Neuronal stem cell (in vitro differentiated cells): ENCODE measurements at regions not wholly inside any gene's neighbourhood (a gene's known extent, or its start where the extent isn't known, plus 50 kb on each side); places are given as distances from the start of the nearest gene placed in this dataset.

Source experiments
- DNase-seq: peaks from one replicate; pipeline ENCODE4 v3.0.0-alpha.2; 2013; ENCODE audit warnings: low spot score
- H2AFZ ChIP-seq: one replicate; pipeline ENCODE4 v1.6.1; 2013; ENCODE audit warnings: mild to moderate bottlenecking, low read length, inconsistent platforms
- H2AK5ac ChIP-seq: 2 replicates; pipeline ENCODE4 v1.6.1; 2013; ENCODE audit warnings: low read depth, mild to moderate bottlenecking, inconsistent platforms, low read length, moderate library complexity, mixed read lengths
- H2BK120ac ChIP-seq: 2 replicates; pipeline ENCODE4 v1.6.1; 2013; ENCODE audit warnings: low read depth, mild to moderate bottlenecking, inconsistent platforms, low read length, moderate library complexity, mixed read lengths
- H2BK12ac ChIP-seq: one replicate; pipeline ENCODE4 v1.6.1; 2013; ENCODE audit warnings: low read length, inconsistent platforms
- H2BK15ac ChIP-seq: 2 replicates; pipeline ENCODE4 v1.6.1; 2013; ENCODE audit warnings: mild to moderate bottlenecking, low read length, inconsistent platforms, mixed read lengths
- H2BK5ac ChIP-seq: one replicate; pipeline ENCODE4 v1.6.1; 2013; ENCODE audit warnings: inconsistent platforms, mild to moderate bottlenecking, low read length, moderate library complexity
- H3K14ac ChIP-seq: one replicate; pipeline ENCODE4 v1.6.1; 2013; ENCODE audit warnings: low read length, inconsistent platforms
- H3K18ac ChIP-seq: 2 replicates; pipeline ENCODE4 v1.6.1; 2013; ENCODE audit warnings: low read length, inconsistent platforms
- H3K23ac ChIP-seq: 2 replicates; pipeline ENCODE4 v1.6.1; 2013; ENCODE audit warnings: low read depth, mild to moderate bottlenecking, mixed read lengths, low read length, inconsistent platforms; ENCODE audit not compliant: poor library complexity
- H3K27ac ChIP-seq: replicated peaks from 3 replicates; pipeline ENCODE4 v1.5.1; 2013; ENCODE audit warnings: low read length, inconsistent platforms
- H3K27me3 ChIP-seq, 3 experiments: 2 replicates each; pipeline ENCODE4 v1.6.1; 2013; ENCODE audit warnings: low read length in 3 of 3, mild to moderate bottlenecking in 2 of 3, inconsistent platforms in 1 of 3, low read depth in 1 of 3, mixed read lengths in 1 of 3, moderate library complexity in 1 of 3; ENCODE audit not compliant: control insufficient read depth in 3 of 3, insufficient read depth in 3 of 3
- H3K36me3 ChIP-seq, 2 donors: replicated peaks in 1 of 2; 2 replicates each; pipeline ENCODE4 v1.6.1; 2013; ENCODE audit warnings: low read length in 2 of 2; ENCODE audit not compliant: control insufficient read depth in 2 of 2, insufficient read depth in 2 of 2
- H3K4ac ChIP-seq: 2 replicates; pipeline ENCODE4 v1.6.1; 2013; ENCODE audit warnings: inconsistent platforms, mild to moderate bottlenecking, low read length, moderate library complexity
- H3K4me1 ChIP-seq, 2 donors: 1 replicate in 1 of 2; 2 replicates in 1 of 2; pipeline ENCODE4 v1.6.1; 2013; ENCODE audit warnings: low read length in 2 of 2, low read depth in 1 of 2; ENCODE audit not compliant: control insufficient read depth in 2 of 2, insufficient read depth in 1 of 2
- H3K4me2 ChIP-seq: one replicate; pipeline ENCODE4 v1.6.1; 2013; ENCODE audit warnings: mild to moderate bottlenecking, low read length, inconsistent platforms; ENCODE audit not compliant: insufficient read depth, poor library complexity, severe bottlenecking
- H3K4me3 ChIP-seq, 2 donors: 2 replicates each; pipeline ENCODE4 v1.5.1; 2013; ENCODE audit warnings: low read length in 2 of 2, mild to moderate bottlenecking in 2 of 2, inconsistent platforms in 1 of 2, moderate library complexity in 1 of 2
- H3K79me1 ChIP-seq: one replicate; pipeline ENCODE4 v1.6.1; 2013; ENCODE audit warnings: low read depth, mild to moderate bottlenecking, inconsistent platforms, low read length, moderate library complexity
- H3K9ac ChIP-seq: one replicate; pipeline ENCODE4 v1.6.1; 2013; ENCODE audit warnings: mild to moderate bottlenecking, low read depth, low read length, inconsistent platforms; ENCODE audit not compliant: poor library complexity
- H3K9me3 ChIP-seq, 2 donors: replicated peaks in 1 of 2; 2 replicates each; pipeline versions ENCODE3 to v1.6.1; 2013; ENCODE audit warnings: low read length in 2 of 2, mild to moderate bottlenecking in 2 of 2, inconsistent platforms in 1 of 2, low read depth in 1 of 2, mixed read lengths in 1 of 2, moderate library complexity in 1 of 2; ENCODE audit not compliant: control insufficient read depth in 2 of 2, insufficient read depth in 1 of 2
- H4K8ac ChIP-seq: one replicate; pipeline ENCODE4 v1.6.1; 2013; ENCODE audit warnings: low read depth, mild to moderate bottlenecking, inconsistent platforms, low read length, moderate library complexity
- H4K91ac ChIP-seq: one replicate; pipeline ENCODE4 v1.6.1; 2013; ENCODE audit warnings: low read length, low read depth, mild to moderate bottlenecking, inconsistent platforms; ENCODE audit not compliant: poor library complexity
- WGBS, 2 donors: extraction: QIAGEN DNeasy Blood & Tissue Kit; methylation state at CpG; one replicate each; pipeline ENCODE4 v1.1.7; 2013; ENCODE audit warnings: missing lambda C conversion rate in 2 of 2, mixed read lengths in 1 of 2; ENCODE audit not compliant: insufficient read length in 2 of 2, insufficient replicate concordance in 1 of 2; ENCODE audit errors: extremely low coverage in 2 of 2; 5-methylcytosine and 5-hydroxymethylcytosine counted together

GRCh38 chr9:72462340-72462739 is 59.1 kb upstream of the TMC1 start:
- Histone ChIP-seq H3K4me1 (peaks cover 3 to 5% of the 10 kb centered on the region in 2 donors), H2AFZ (no peak overlapping the region), H2BK12ac (no peak overlapping the region), H3K9ac (no peak overlapping the region), H3K18ac (no peak overlapping the region), H4K8ac (no peak overlapping the region), H3K14ac (no peak overlapping the region), H3K79me1 (no peaks in the 10 kb centered on the region), H4K91ac (no peak overlapping the region), H2BK5ac (no peak overlapping the region), H3K4me3 (no peak overlapping the region), H3K36me3 (no peaks in the 10 kb centered on the region), H2AK5ac (no peak overlapping the region), H2BK120ac (no peak overlapping the region), H3K4me2 (no peak overlapping the region), H2BK15ac (no peak overlapping the region), H3K4ac (no peak overlapping the region), H3K27me3 (no peaks in the 10 kb centered on the region), H3K27ac (no peak overlapping the region), H3K23ac (no peak overlapping the region), H3K9me3 (no peaks in the 10 kb centered on the region)
- no peak for DNase-seq
- no CpG with 5 or more reads among the region's 2 CpGs for WGBS, 2 donors

- no peak overlapping the region for H2BK120ac ChIP-seq
- no peak overlapping the region for H3K9ac ChIP-seq
- H3K14ac ChIP-seq = no peak overlapping the region
- no peak overlapping the region for H2AFZ ChIP-seq
- H3K18ac ChIP-seq = no peak overlapping the region
- H3K27ac ChIP-seq = no peak overlapping the region
- H3K4me2 ChIP-seq = no peak overlapping the region
- H2AK5ac ChIP-seq = no peak overlapping the region
- WGBS, 2 donors = no CpG with 5 or more reads among the region's 7 CpGs
- H3K4ac ChIP-seq = no peak overlapping the region
- H3K23ac ChIP-seq = no peak overlapping the region
- no peaks in the 10 kb centered on the region for H3K36me3 ChIP-seq
- H2BK12ac ChIP-seq = no peak overlapping the region
- peaks cover 0 to 2% of the 10 kb centered on the region in 2 donors for H3K9me3 ChIP-seq
- no peaks in the 10 kb centered on the region for H3K79me1 ChIP-seq
- no peak overlapping the region for H2BK15ac ChIP-seq
- no peak overlapping the region for H3K4me3 ChIP-seq
- H2BK5ac ChIP-seq = no peak overlapping the region
- H3K4me1 ChIP-seq = peaks cover 5 to 8% of the 10 kb centered on the region in 2 donors
- no peaks in the 10 kb centered on the region for H3K27me3 ChIP-seq
- DNase-seq = no peak
- no peak overlapping the region for H4K8ac ChIP-seq
- H4K91ac ChIP-seq = no peak overlapping the region
Observed at GRCh38 chr9:72460342-72461312, 60.8 kb upstream of the TMC1 start.

DNA sequence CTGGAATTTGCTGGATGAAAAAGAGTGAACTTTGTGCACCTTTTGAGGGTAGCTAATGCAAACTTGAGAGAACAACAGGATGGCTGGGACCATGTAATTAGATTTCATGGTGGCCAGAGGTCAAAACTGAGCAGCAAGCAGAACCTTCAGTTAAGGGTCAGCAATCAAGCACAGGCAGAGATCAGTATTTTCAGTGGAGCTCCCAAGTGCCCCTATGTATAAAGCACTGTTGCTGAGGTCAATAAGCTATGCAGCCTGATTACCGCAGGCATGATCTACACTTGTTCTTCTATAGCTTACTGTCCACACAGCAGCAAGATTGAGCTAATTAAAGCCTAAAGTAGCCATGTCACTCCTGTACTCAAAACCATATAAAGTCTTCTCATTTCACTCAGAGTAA is 62.1 kb upstream of the TMC1 start:
- H3K9ac ChIP-seq = no peak overlapping the region
- no peak overlapping the region for H3K14ac ChIP-seq
- no peak overlapping the region for H3K18ac ChIP-seq
- H2BK12ac ChIP-seq = no peak overlapping the region
- no CpG with 5 or more reads among the region's 1 CpG for WGBS, 2 donors
- H3K4me1 ChIP-seq = peaks cover 5 to 17% of the 10 kb centered on the region in 2 donors
- H3K36me3 ChIP-seq = no peaks in the 10 kb centered on the region
- H2AFZ ChIP-seq = peak overlapping the region; percentile 43
- peaks cover 0 to 2% of the 10 kb centered on the region in 2 donors for H3K9me3 ChIP-seq
- no peak overlapping the region for H3K4me2 ChIP-seq
- H2AK5ac ChIP-seq = no peak overlapping the region
- H4K91ac ChIP-seq = no peak overlapping the region
- no peak overlapping the region for H2BK120ac ChIP-seq
- no peak overlapping the region for H4K8ac ChIP-seq
- H2BK15ac ChIP-seq = no peak overlapping the region
- no peak for DNase-seq
- H3K79me1 ChIP-seq = no peaks in the 10 kb centered on the region
- H3K27me3 ChIP-seq = no peaks in the 10 kb centered on the region
- H3K4me3 ChIP-seq = no peak overlapping the region
- no peak overlapping the region for H3K4ac ChIP-seq
- H2BK5ac ChIP-seq = no peak overlapping the region
- no peak overlapping the region for H3K27ac ChIP-seq
- H3K23ac ChIP-seq = no peak overlapping the region

DNA sequence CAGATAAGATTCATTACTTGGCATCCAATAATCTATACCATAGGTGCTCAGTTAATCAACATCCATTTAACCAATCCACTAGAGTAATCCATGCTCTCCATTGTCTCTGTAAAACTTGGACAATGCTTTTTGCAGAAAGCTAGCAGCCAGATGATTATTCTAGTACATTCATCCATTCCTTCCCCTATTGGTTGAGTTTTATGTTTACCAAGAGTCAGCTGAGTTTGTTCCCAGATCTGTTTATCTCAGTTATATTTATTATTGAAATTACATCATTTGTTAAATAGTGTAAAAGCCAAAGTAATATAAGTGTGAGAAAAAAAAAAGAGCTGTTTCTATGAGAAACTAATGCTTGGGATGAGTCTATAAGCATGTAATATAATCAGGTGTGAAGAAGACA is 63.3 kb upstream of the TMC1 start:
- Histone ChIP-seq H3K27ac (no peak overlapping the region), H2BK15ac (no peak overlapping the region), H3K23ac (no peak overlapping the region), H2BK120ac (no peak overlapping the region), H3K79me1 (no peaks in the 10 kb centered on the region), H3K27me3 (no peaks in the 10 kb centered on the region), H2AFZ (no peak overlapping the region), H3K36me3 (no peaks in the 10 kb centered on the region), H2BK12ac (no peak overlapping the region), H3K4me1 (peaks cover 7 to 20% of the 10 kb centered on the region in 2 donors), H4K91ac (no peak overlapping the region), H3K9me3 (peaks cover 0 to 2% of the 10 kb centered on the region in 2 donors), H3K9ac (no peak overlapping the region), H3K18ac (no peak overlapping the region), H3K4me3 (no peak overlapping the region), H3K4me2 (no peak overlapping the region), H2AK5ac (no peak overlapping the region), H2BK5ac (no peak overlapping the region), H3K14ac (no peak overlapping the region), H4K8ac (no peak overlapping the region), H3K4ac (no peak overlapping the region)
- DNase-seq = no peak
